Stimulated activated memory B cell treated with anti-CD40 and anti-IgM and Interleukin-4, amounts not matched to agents 10 μg/mL and 1 μg/mL and 100 μg/mL, for 72 hours (primary cell): ENCODE measurements at regions not wholly inside any gene's neighbourhood (a gene's known extent, or its start where the extent isn't known, plus 50 kb on each side); places are given as distances from the start of the nearest gene placed in this dataset.

Experiments used
- ATAC-seq: fragments of 150-1000 bp; cut with Tn5 transposase; 2 replicates; pipeline ENCODE4 v1.10.0; 2021
- H3K27ac Mint-ChIP-seq: one replicate; pipeline ENCODE4 v1.8.0; 2022; ENCODE audit warnings: mild to moderate bottlenecking, mixed read lengths
- H3K27me3 Mint-ChIP-seq: one replicate; pipeline ENCODE4 v1.8.0; 2022; ENCODE audit warnings: mixed read lengths
- H3K36me3 Mint-ChIP-seq: one replicate; pipeline ENCODE4 v1.8.0; 2022; ENCODE audit warnings: mixed read lengths
- H3K4me1 Mint-ChIP-seq: one replicate; pipeline ENCODE4 v1.8.0; 2022; ENCODE audit warnings: mixed read lengths
- H3K4me3 Mint-ChIP-seq: one replicate; pipeline ENCODE4 v1.8.0; 2022; ENCODE audit warnings: mild to moderate bottlenecking, moderate library complexity, mixed read lengths
- H3K9me3 Mint-ChIP-seq: one replicate; pipeline ENCODE4 v1.8.0; 2022; ENCODE audit warnings: mixed read lengths

- no peaks in the 10 kb centered on the region for H3K9me3 Mint-ChIP-seq
- H3K4me3 Mint-ChIP-seq = peak overlapping the region; percentile 93
- ATAC-seq = no peak
- H3K27me3 Mint-ChIP-seq = no peaks in the 10 kb centered on the region
- H3K4me1 Mint-ChIP-seq = peaks cover 6% of the 10 kb centered on the region
- H3K36me3 Mint-ChIP-seq = no peaks in the 10 kb centered on the region
- H3K27ac Mint-ChIP-seq = peak overlapping the region; percentile 89
These were observed 70.7 kb upstream of the NFKB1 start for GRCh38 chr4:102430461-102430910.

DNA sequence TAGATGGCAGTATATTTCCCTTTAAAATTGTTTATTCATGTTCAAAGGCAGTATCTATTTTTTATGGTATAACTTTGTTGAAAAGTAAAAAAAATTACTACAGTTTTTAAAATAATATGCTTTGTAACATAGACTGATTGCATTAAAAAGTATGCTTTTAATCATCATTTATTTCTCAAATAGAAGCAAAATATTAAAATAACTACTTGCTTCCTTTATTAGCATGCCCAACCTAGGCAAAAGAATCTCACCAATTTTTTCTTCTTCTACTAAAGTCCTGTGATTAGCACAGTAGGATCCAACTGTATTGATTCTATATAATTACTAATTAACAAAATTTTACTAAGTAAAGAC lies 69.6 kb upstream of the NFKB1 start:
- Mint-ChIP-seq H3K4me1 (peaks cover 6% of the 10 kb centered on the region), H3K9me3 (no peaks in the 10 kb centered on the region), H3K27me3 (no peaks in the 10 kb centered on the region), H3K4me3 (peak overlapping the region; percentile 93), H3K36me3 (no peaks in the 10 kb centered on the region), H3K27ac (no peak overlapping the region)
- no peak for ATAC-seq

DNA sequence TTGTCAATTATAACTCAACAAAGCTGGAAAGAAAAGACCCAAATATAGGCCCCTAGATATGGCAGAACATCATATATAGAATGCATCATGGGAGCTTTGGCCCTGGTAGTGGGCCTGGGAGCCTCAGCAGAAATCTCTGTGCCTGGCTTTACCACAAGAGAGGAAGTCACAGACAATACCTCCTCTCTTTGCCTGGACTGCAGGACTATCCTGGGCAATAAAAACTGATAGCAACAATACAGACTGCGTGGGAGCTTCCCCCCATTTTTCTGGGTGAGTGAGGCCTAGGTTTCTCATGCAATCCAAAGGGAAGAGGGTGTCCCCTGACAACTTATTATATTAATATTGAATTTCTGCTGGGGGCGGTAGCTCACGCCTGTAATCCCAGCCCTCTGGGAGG lies 64.0 kb upstream of the NFKB1 start:
- Mint-ChIP-seq H3K9me3 (no peaks in the 10 kb centered on the region), H3K36me3 (no peaks in the 10 kb centered on the region), H3K27ac (no peak overlapping the region), H3K4me3 (no peak overlapping the region), H3K4me1 (no peaks in the 10 kb centered on the region), H3K27me3 (no peaks in the 10 kb centered on the region)
- no peak for ATAC-seq

DNA sequence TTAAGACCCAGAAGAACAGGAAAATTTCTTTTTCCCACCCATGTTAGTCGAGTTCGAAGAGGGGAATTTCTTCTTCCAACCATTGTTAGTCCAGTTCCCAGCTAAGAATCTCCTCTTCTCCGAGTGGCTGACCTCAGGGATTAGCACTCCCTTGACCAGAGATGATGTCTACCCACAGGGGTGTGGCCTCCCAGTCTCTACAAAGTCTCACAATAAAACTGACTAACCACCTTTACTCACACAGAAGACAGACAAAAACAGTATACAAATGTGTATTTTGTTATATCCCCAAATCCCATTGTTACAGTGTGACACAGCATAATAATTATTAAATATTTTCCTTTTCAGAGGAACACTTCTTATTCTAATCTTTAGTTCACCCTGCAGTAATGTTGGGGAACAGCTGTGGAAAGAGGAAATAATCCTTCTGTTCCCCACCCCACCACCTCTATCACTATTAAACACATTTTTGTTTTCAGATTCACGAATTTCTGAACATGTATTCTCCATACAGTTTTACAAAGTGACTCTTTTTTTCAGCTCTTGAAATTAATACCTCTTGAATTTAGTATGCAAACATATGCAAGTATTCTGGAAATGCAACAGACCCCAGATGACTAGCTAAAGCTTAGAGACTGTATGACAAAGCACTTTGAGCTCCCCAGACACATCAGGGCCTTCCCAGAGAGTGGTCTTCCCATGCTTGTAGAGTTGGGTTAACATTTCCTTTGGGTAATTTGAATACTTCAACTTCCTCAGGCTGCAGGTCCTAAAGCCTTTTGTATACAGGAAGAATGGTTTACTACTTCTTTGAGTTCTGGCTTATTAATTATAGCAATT lies 62.5 kb upstream of the NFKB1 start:
- H3K27ac Mint-ChIP-seq = no peak overlapping the region

DNA sequence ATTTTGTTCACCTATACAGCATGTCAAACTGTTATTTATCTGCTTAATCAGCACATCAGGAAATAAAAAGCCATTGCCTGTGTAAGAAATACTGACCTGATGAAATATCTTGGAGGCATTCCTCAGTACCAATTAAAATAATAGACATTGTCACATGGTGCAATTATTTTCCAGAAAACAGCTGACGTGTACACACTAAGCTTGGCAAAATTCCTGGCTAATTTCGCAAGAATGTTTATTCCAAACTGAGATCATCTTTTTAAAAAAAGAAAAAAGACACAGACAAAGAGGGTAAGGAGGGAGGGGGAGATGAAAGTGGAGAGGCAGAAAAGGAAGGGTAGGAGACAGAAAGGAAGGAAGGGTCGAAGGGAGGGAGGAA lies 61.9 kb upstream of the NFKB1 start:
- ATAC-seq = no peak
- no peaks in the 10 kb centered on the region for H3K4me1 Mint-ChIP-seq
- H3K4me3 Mint-ChIP-seq = no peak overlapping the region
- no peaks in the 10 kb centered on the region for H3K27me3 Mint-ChIP-seq
- no peaks in the 10 kb centered on the region for H3K9me3 Mint-ChIP-seq
- no peaks in the 10 kb centered on the region for H3K36me3 Mint-ChIP-seq
- H3K27ac Mint-ChIP-seq = no peak overlapping the region

More for the DNA sequence above, 62.5 kb upstream of the NFKB1 start:
- Mint-ChIP-seq H3K4me1 (no peaks in the 10 kb centered on the region), H3K36me3 (no peaks in the 10 kb centered on the region), H3K4me3 (no peak overlapping the region), H3K9me3 (no peaks in the 10 kb centered on the region), H3K27me3 (no peaks in the 10 kb centered on the region)
- no peak for ATAC-seq

DNA sequence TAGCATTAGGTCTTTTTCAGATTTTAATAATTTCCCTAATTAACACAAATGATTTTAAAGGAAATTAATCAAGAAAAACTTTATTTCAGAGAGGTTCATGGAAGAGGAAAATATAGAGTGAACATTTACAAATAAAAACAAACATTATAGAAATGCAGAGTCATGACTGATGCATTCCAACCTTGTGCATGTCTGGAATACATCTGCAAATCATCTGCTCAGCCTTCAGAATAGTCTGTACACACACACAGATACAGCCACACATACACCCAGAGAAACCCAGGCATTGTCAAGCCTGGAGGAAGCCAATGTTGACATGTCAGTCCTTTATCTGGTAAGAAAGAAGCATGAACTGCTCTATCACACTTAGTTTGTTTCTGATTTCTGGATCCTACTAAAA lies 61.3 kb upstream of the NFKB1 start:
- no peak overlapping the region for H3K27ac Mint-ChIP-seq
- H3K9me3 Mint-ChIP-seq = no peaks in the 10 kb centered on the region
- no peak for ATAC-seq
- no peak overlapping the region for H3K4me3 Mint-ChIP-seq
- H3K27me3 Mint-ChIP-seq = no peaks in the 10 kb centered on the region
- H3K4me1 Mint-ChIP-seq = no peaks in the 10 kb centered on the region
- H3K36me3 Mint-ChIP-seq = no peaks in the 10 kb centered on the region

GRCh38 chr4:102440498-102440897 lies 60.7 kb upstream of the NFKB1 start:
- Mint-ChIP-seq H3K27ac (no peak overlapping the region), H3K27me3 (no peaks in the 10 kb centered on the region), H3K4me3 (no peak overlapping the region), H3K9me3 (no peaks in the 10 kb centered on the region), H3K4me1 (no peaks in the 10 kb centered on the region), H3K36me3 (no peaks in the 10 kb centered on the region)
- ATAC-seq = no peak

- no peaks in the 10 kb centered on the region for H3K27me3 Mint-ChIP-seq
- no peaks in the 10 kb centered on the region for H3K4me1 Mint-ChIP-seq
- H3K36me3 Mint-ChIP-seq = no peaks in the 10 kb centered on the region
- no peak overlapping the region for H3K4me3 Mint-ChIP-seq
- no peak for ATAC-seq
- H3K27ac Mint-ChIP-seq = no peak overlapping the region
- no peaks in the 10 kb centered on the region for H3K9me3 Mint-ChIP-seq
These were observed 58.9 kb upstream of the NFKB1 start for GRCh38 chr4:102441978-102442911.

DNA sequence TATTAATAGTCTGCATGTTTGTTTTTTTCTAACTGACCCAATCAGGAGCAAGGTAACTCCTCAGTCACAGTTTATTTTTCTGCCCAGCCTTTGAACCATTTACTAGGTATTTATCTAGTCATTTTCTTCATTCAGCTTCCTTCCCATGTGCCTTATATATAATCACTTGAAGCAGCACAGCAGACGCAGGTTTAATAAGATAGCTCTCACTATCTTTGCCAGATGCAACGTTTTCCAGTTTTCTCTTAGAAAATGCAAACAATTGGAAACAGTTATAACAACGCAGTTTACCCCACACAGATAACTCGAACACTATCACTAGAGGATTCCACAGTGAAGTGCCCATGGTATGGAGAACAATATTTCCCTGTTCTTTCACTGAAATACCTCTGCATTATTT lies 56.4 kb upstream of the NFKB1 start:
- ATAC-seq = no peak
- Mint-ChIP-seq H3K4me1 (no peaks in the 10 kb centered on the region), H3K4me3 (no peak overlapping the region), H3K9me3 (no peaks in the 10 kb centered on the region), H3K27me3 (no peaks in the 10 kb centered on the region), H3K27ac (no peak overlapping the region), H3K36me3 (no peaks in the 10 kb centered on the region)

DNA sequence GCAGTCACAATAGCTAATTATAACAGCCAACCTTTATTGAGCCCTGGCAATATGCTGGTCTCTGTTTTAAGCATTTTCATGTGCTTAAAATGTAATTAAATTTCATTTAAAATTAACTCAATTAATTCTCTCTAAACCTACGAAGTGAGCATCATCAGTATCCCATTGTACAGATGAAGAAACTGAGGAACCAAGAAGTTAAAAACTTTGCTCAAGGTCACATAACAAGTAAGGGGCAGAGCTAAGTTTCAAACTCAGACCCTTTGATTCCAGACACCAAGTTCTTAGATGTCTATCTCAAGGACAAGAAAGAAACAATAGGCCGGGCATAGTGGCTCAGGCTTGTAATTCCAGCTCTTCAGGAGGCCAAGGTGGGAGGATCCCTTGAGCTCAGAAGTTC lies 55.9 kb upstream of the NFKB1 start:
- H3K27ac Mint-ChIP-seq = no peak overlapping the region
- H3K4me1 Mint-ChIP-seq = no peaks in the 10 kb centered on the region
- H3K4me3 Mint-ChIP-seq = no peak overlapping the region
- no peak for ATAC-seq
- H3K9me3 Mint-ChIP-seq = no peaks in the 10 kb centered on the region
- H3K36me3 Mint-ChIP-seq = no peaks in the 10 kb centered on the region
- no peaks in the 10 kb centered on the region for H3K27me3 Mint-ChIP-seq

- Mint-ChIP-seq H3K27ac (no peak overlapping the region), H3K4me1 (no peaks in the 10 kb centered on the region), H3K27me3 (no peaks in the 10 kb centered on the region), H3K4me3 (no peak overlapping the region), H3K36me3 (no peaks in the 10 kb centered on the region), H3K9me3 (no peaks in the 10 kb centered on the region)
- no peak for ATAC-seq
These were observed 53.7 kb upstream of the NFKB1 start for GRCh38 chr4:102447413-102447812.

- Mint-ChIP-seq H3K27ac (no peak overlapping the region), H3K36me3 (no peaks in the 10 kb centered on the region), H3K9me3 (no peaks in the 10 kb centered on the region), H3K27me3 (no peaks in the 10 kb centered on the region), H3K4me3 (no peak overlapping the region), H3K4me1 (peaks cover 6% of the 10 kb centered on the region)
- ATAC-seq = peak; percentile 47
These were observed 51.3 kb upstream of the NFKB1 start for GRCh38 chr4:102449751-102450352.

GRCh38 chr4:102451266-102451665 lies 49.9 kb upstream of the NFKB1 start:
- Mint-ChIP-seq H3K27me3 (no peaks in the 10 kb centered on the region), H3K4me3 (no peak overlapping the region), H3K4me1 (peaks cover 6% of the 10 kb centered on the region)

More at GRCh38 chr4:102451266-102451665, 49.9 kb upstream of the NFKB1 start:
- Mint-ChIP-seq H3K9me3 (no peaks in the 10 kb centered on the region), H3K27ac (no peak overlapping the region), H3K36me3 (no peaks in the 10 kb centered on the region)
- ATAC-seq = no peak
